ENCODE measurements at regions not wholly inside any gene's neighbourhood (a gene's known extent, or its start where the extent isn't known, plus 50 kb on each side); places are given as distances from the start of the nearest gene placed in this dataset.
A peak's percentile ranks its signal among the peaks of the same experiment; 100 is the strongest.
"Not testable (repeated sequence)": the region's sequence is repeated elsewhere in the genome, so short reads cannot be mapped to it uniquely, and the experiment has no call there.

DNA sequence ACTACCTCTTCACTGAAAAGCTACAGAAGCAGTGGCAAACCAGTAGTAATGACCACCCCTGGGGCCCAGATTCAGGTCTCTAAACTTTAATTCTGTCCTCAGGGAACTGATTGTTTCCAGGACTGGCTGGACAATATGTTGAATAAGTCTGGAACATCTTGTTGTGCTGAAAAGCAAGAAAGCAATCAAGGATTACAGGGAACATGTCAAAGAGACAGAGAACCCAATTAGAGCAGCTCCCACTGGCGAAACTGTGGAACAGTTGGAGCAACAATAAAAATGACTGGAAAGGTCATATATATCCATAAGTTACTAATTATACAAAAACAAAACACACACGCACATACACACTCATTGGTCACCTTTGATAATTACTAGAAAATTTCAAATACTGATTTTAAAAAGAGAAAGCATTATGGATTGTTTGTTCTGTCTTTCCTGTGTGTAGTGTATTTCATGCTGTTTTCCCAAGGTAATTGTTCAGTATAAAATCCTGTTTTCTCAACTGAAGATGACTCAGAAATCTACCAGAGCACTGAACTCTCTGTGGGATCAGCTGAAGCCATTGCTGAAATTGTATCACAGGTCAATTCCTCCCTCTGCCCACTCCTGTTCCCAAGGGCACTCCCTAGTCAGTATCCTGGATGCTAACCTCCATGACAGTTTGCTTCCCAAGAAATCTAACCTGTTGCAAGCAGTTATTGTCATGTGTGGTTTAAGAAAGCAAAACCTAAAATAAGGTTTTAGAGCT lies 83.6 kb upstream of the RGS1 start:
- intact Hi-C loops (cut with DNase I): no loop called here
- TF ChIP-seq CTCF (IDR thresholded peaks at IDR 0.05) (no peak), POLR2A (IDR thresholded peaks at IDR 0.05) (no peak)
- no peaks in the 10 kb centered on the region for H3K27me3 ChIP-seq
- WGBS, 2 donors: 76 to 82% methylated on average over 2 of the region's 2 CpGs
- peaks cover 34% of the 10 kb centered on the region for H3K4me1 ChIP-seq
- no peaks in the 10 kb centered on the region for H3K36me3 ChIP-seq (replicated peaks in 1 of 2; ENCODE audit: insufficient read depth in 1 of 2, low read depth in 2 of 2)
- H3K4me3 ChIP-seq: no peak overlapping the region
- no peak overlapping the region for H3K27ac ChIP-seq
- ATAC-seq (no peak), DNase-seq (no peak)
- no peaks in the 10 kb centered on the region for H3K9me3 ChIP-seq

DNA sequence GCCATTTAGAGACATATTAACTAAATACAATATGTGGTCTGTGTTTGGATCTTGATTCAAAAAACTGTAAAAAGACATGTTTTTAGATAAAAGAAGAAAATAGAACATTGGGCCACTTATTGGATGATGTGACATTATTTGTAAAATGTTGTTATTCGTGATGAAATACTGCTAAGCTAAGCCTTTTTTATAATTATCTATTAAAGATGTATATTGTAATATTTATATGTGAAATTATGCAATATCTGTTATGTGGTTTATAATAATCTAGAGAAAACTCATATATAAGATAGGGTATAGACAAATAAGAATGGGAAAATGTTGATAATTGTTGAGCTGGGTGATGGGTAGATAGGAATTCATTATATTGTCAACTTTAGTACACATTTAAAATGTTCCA lies 82.0 kb upstream of the RGS1 start:
- TF ChIP-seq POLR2A (IDR thresholded peaks at IDR 0.05) (no peak), CTCF (IDR thresholded peaks at IDR 0.05) (no peak)
- no peak overlapping the region for H3K4me3 ChIP-seq
- intact Hi-C loops (cut with DNase I): no loop called here
- H3K27ac ChIP-seq: no peak overlapping the region
- ATAC-seq (no peak), DNase-seq (no peak)
- WGBS, 2 donors: 88 to 94% methylated on average over 1 of the region's 1 CpG
- H3K4me1 ChIP-seq: peaks cover 33% of the 10 kb centered on the region
- H3K9me3 ChIP-seq: no peaks in the 10 kb centered on the region
- no peaks in the 10 kb centered on the region for H3K27me3 ChIP-seq
- H3K36me3 ChIP-seq (replicated peaks in 1 of 2; ENCODE audit: insufficient read depth in 1 of 2, low read depth in 2 of 2): no peaks in the 10 kb centered on the region

DNA sequence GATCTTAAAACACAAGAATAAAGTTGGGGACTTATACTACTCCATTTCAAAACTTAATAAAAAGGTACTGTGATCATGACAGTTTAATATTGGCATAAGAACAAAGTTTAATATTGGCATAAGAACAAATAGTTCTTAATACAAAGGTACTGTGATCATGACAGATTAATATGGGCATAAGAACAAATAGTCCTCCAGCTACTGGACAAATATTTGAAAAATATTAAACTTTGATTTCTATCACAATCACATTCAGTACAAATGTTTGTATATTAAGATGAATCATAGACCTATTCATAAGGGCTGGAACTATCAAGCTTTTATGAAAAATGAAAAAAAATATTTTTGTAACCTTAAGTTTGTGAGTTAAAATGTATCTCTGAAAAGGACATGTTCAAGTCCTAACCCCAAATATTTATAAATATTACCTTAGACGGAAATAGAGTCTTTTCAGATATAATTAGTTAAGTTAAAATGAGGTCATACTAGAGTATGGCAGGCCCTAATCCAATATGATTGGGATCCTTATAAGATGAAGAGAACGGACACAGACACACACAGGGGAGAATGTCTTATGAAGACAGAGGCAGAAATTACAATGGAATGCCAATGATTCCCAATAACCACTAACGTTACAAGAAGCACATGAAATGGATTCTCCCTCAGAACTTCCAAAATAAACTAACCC lies 79.1 kb upstream of the RGS1 start:
- Histone ChIP-seq H3K9me3 (no peaks in the 10 kb centered on the region), H3K4me3 (no peak overlapping the region), H3K36me3 (replicated peaks in 1 of 2; ENCODE audit: insufficient read depth in 1 of 2, low read depth in 2 of 2) (no peaks in the 10 kb centered on the region), H3K4me1 (peaks cover 12% of the 10 kb centered on the region), H3K27me3 (no peaks in the 10 kb centered on the region), H3K27ac (peak overlapping the region in 2 of 4 donors; percentile 55 to 65)
- intact Hi-C loops (cut with DNase I): no loop called here
- WGBS, 2 donors: 54% methylated on average over 3 of the region's 3 CpGs
- ATAC-seq (peak; percentile 97), DNase-seq (no peak)
- TF ChIP-seq POLR2A (IDR thresholded peaks at IDR 0.05) (no peak), CTCF (IDR thresholded peaks at IDR 0.05) (no peak)

- WGBS, 2 donors: 86 to 91% methylated on average over 2 of the region's 2 CpGs
- Histone ChIP-seq H3K4me3 (no peak overlapping the region), H3K9me3 (no peaks in the 10 kb centered on the region), H3K27me3 (no peaks in the 10 kb centered on the region), H3K27ac (peak overlapping the region in 2 of 4 donors; percentile 55 to 65), H3K36me3 (replicated peaks in 1 of 2; ENCODE audit: insufficient read depth in 1 of 2, low read depth in 2 of 2) (no peaks in the 10 kb centered on the region), H3K4me1 (peaks cover 12% of the 10 kb centered on the region)
- no peak for TF ChIP-seq POLR2A (IDR thresholded peaks at IDR 0.05)
- TF ChIP-seq CTCF (IDR thresholded peaks at IDR 0.05): no peak
- intact Hi-C loops (cut with DNase I): no loop called here
- DNase-seq: no peak
- no peak for ATAC-seq
Observed at GRCh38 chr1:192497214-192497794, 78.3 kb upstream of the RGS1 start.

- H3K27ac ChIP-seq; DNase-seq; H3K27me3 ChIP-seq; ATAC-seq; H3K36me3 ChIP-seq (replicated peaks in 1 of 2; ENCODE audit: insufficient read depth in 1 of 2, low read depth in 2 of 2); intact Hi-C loops (cut with DNase I); H3K9me3 ChIP-seq; H3K4me3 ChIP-seq: not testable (repeated sequence)
- WGBS, 2 donors: 93 to 94% methylated on average over 13 of the region's 13 CpGs
- H3K4me1 ChIP-seq: peaks cover 12% of the 10 kb centered on the region
Observed at GRCh38 chr1:192498092-192498491, 77.5 kb upstream of the RGS1 start.

GRCh38 chr1:192499061-192499581 lies 76.5 kb upstream of the RGS1 start:
- ATAC-seq; DNase-seq; H3K36me3 ChIP-seq (replicated peaks in 1 of 2; ENCODE audit: insufficient read depth in 1 of 2, low read depth in 2 of 2); H3K27me3 ChIP-seq; intact Hi-C loops (cut with DNase I); H3K9me3 ChIP-seq; H3K4me3 ChIP-seq; H3K27ac ChIP-seq: not testable (repeated sequence)
- H3K4me1 ChIP-seq: peaks cover 12% of the 10 kb centered on the region
- 92 to 99% methylated on average over 7 of the region's 29 CpGs for WGBS, 2 donors

DNA sequence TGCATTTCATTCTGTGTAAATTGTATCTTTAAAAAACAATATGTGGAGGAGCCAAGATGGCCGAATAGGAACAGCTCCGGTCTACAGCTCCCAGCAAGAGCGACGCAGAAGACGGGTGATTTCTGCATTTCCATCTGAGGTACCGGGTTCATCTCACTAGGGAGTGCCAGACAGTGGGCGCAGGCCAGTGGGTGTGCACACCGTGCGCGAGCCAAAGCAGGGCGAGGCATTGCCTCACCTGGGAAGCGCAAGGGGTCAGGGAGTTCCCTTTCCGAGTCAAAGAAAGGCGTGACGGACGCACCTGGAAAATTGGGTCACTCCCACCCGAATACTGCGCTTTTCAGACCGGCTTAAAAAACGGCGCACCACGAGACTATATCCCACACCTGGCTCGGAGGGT lies 75.0 kb upstream of the RGS1 start:
- intact Hi-C loops (cut with DNase I); H3K36me3 ChIP-seq (replicated peaks in 1 of 2; ENCODE audit: insufficient read depth in 1 of 2, low read depth in 2 of 2); H3K27ac ChIP-seq; ATAC-seq; DNase-seq; H3K9me3 ChIP-seq; H3K27me3 ChIP-seq; H3K4me3 ChIP-seq: not testable (repeated sequence)
- WGBS, 2 donors: 92 to 96% methylated on average over 10 to 17 of the region's 23 CpGs
- peaks cover 12% of the 10 kb centered on the region for H3K4me1 ChIP-seq
